Activated CD4-positive, alpha-beta T cell treated with anti-CD3 and anti-CD28 coated beads for 24 hours (primary cell): ENCODE measurements at regions not wholly inside any gene's neighbourhood (a gene's known extent, or its start where the extent isn't known, plus 50 kb on each side); places are given as distances from the start of the nearest gene placed in this dataset.

Experiments used
- DNase-seq, 2 donors: peaks; one replicate each; pipeline ENCODE4 v3.0.0-alpha.2; 2020; ENCODE audit warnings: low read depth in 2 of 2

DNA sequence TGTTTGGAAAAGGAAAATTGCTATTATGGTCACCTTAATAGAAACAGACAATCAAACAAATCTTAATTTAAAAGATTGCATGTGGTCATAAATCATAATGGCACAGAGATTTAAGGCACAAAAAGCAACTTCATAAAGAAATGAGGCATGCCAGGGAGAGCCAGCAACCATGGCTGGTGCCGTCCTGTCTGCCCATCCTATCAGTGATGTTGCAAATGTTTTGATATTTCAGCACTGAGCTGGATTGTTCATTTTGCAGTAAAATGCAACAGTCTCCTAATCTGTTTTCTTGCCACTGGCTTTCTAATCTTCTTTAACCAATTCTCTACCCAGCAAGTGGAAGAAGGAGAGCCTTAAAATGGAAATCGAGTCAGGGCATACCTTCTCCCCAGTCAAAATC, 249.8 kb downstream of the SAMD5 start:
- DNase-seq, result no peak

DNA sequence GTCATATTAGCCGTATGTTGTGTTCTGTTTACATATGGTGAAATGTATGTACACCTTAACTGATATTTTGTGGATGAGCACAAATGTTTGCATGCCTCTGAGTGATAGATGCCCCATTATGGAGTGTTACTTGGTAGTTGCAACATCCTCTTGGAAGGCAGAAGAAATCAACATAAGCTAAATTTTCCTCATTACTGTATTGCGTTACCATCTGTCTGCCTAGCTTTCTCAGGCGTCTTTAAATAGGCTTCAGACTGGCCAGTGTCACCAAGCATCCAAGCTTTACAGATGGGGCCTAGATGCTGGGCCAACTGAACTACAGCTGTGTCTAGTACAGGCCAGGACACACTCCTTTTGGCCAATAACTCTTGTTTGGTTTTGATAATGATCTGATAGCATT, 250.6 kb downstream of the SAMD5 start:
- DNase-seq, result no peak

DNA sequence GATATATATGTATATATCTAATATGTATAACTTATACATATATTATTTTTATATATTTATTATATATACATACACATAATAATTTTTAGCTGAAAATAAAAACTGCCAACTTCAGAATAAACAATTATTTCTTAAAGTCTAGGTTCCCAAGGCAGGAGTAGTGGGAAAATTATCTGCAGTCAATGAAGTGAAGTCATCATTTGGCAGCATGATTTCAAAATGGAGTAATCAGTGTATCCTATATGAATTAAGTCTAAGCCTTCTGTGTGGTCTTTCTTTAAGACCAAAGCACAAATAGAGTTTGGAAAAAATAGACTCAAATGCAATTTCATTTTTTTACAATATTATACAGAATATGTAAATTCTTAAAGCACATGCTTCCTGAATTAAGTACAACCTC, 251.0 kb downstream of the SAMD5 start:
- no peak for DNase-seq

DNA sequence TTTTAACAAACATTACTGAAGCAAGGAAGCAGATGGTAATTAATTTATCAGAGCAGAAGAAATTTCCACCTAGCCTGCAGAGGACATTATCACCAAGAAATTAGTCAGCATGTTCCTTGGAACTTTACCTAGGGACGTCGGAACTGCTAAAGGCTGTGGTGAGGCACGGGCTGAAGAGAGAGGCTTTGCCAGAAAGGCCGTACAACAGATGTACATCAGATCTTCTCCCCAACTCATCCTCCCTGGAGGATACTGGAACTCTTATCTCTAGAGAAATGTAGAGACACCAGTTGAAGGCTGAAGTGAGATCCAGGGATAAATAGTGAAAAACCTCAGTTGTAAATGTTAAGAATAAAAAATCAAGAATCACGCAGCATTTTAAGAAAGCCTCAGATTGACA, 257.1 kb downstream of the SAMD5 start:
- DNase-seq, result no peak

DNA sequence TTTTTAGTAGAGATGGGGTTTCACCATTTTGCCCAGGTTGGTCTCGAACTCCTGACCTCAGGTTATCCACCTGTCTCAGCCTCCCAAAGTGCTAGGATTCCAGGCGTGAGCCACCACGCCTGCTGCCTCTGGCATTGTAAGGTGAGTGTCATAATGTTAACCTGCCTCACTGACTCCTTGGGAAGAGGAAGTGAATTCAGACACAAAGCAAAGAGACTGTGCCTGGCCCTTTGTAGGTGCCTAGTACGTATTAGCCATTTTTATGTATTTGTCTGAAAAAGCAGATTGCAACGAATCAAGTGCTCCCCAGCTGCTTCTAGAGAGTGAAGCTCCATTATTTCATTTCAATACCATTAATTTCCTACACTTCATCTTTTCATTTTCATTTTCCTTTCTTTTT, 260.5 kb downstream of the SAMD5 start:
- DNase-seq, result no peak

DNA sequence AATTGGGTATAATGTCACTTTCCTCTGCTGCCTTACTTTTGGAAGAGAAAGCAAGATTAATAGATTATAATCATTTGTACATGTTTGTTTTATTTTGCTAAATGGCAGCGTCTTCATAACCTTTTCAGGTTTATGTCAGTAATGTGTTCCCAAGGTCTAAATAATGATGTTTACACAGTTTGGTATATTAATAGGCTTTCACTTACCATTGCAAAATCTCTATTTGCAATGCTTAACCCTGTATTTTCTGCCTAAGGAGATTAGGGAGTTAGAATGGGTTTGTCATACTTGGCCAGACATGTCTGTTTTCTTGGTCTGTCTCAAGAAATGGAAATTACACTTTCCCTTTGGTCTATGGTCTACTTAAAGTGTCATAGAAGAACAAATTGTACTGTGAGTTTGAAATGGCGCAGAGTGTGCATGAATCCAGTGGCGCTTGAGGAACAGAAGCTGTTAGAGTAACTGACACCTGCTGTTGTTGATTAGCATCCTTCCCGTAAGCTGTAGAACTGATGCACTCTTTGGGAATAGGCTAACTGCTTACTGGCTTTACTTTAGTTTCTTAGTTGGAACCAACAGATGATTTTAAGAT, 261.1 kb downstream of the SAMD5 start:
- DNase-seq, result no peak

DNA sequence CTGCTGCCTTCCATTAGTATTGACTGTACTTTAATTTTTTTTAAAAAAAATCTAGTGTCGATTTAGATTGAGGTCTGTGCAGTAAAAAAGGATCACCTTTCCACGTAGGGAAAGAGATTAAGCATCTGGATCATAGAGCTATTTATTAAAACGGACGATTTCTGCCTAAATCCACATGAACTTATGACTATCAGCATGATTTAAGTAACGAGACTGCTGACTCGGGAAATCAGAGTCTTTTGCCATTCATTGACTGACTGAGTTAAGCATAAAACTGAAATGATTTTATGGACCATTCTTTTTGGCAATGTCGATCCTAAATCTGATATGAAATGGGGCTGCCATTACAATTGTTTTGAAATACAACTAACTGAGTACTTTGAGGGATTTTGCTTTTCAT, 261.7 kb downstream of the SAMD5 start:
- no peak for DNase-seq

DNA sequence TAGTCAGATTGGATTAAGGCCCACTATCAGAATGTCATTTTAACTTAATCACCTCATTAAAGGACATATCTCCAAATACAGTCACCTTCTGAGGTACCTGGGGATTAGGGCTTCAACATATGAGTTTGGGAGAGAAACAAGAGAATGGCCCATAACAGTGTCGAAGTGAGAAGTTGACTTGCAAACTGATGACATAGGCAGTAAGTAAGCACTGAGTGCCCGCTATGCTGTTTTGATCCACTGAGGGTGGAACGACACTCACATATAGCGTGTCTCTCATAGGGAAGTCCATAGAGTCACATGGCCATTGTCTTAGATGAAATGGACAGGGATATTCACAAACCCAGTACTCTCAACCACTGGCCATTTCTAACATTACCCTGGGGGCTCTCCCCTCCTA, 264.2 kb downstream of the SAMD5 start:
- DNase-seq, result no peak

DNA sequence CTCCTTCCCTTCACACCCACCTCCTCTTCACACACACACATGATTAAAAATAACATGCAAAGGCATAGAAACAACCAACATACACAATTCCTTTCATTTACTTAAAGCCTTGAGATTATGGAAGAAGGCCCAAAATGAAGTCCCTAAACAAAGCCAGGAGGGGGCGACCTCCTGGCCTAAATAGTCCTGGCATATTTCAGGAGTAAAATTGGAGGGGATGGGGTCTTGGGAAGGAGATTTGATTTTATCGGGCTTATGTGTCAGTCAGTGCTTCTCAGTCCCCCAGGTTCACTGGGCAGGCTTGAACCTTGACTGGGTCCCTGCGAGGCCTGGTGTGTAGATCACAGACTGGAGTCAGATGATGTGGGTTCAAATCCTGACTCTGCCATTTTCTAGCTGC, 266.4 kb downstream of the SAMD5 start:
- no peak for DNase-seq

DNA sequence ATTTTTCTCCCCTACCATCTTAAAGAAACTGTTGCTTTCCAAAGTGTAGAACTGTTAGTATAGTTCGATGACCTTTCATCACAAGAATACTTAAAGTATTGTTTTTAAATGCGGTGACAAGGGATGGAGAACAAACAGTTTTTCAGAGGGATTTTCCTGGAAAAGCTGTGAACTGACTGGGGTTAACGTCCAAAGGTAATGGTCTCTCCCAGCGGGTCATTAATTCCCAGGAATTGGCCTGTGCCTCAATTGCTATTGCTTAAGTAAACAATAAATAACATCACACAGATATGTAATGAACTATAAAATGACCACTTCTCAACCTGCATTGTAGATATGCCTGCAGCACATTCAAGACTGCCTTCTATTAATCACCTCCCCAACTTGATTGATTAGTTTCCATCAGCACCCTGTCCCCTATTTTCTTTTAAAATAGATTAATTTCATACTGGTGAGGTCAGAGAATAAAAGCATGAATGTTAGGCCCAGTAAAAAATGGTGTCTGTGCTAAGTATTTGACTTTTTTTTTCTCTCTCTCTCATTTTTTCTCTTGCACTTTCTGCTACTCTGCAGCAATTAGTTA, 268.2 kb downstream of the SAMD5 start:
- no peak for DNase-seq

DNA sequence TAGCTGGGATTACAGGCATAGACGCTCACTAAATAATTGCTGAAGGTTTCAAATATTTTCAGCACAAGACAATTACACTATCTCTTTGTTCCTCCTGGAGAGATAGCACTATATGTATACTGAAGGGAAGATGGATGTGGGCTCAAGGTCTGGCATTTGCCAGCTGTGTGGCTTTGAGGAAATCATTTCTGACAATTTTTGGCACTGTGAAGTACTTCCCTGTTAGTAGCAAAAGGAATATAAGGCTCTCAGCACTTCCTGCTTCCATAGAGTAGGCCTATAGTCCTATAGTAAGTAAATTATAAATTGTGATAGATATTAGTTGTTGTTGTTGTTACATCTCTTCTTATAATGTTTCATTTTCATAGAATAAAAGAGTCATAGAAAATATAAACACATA, 271.1 kb downstream of the SAMD5 start:
- no peak for DNase-seq

DNA sequence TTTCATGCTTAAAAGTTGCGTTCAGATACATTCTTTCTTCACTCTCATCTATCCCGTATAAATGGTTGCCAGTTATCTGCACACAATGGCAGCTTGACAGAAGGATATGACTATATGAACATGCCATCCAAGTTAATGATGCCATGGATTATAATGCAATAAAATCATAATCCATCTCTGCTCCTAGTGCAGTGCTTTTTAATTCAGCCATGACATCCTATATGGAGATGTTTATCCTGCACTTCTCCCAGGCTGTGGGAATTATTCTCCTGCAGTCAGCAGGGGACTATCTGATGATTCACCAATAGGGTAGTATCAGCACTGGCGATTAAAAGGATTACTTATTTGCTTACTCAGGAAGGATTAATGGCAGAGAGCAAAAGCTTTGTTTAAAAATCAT, 273.8 kb downstream of the SAMD5 start:
- no peak for DNase-seq

DNA sequence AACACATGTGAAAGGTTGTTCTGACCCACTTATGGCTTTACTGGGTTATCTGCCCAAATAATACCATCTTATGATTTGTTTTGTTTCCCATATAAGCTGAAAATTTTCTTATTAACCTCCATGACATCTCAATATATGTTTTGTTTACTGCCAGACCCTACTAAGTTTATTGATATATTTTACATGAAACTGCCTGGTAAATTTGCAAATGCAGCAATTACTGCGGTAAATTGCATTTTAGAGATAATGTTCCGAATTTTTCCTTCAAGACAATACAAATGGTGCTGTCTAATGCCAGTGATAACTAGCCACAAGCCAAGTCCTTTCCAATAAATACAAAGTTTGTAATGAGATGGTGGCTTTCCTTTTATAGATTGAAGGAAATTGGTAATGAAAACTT, 275.9 kb downstream of the SAMD5 start:
- DNase-seq, result no peak

DNA sequence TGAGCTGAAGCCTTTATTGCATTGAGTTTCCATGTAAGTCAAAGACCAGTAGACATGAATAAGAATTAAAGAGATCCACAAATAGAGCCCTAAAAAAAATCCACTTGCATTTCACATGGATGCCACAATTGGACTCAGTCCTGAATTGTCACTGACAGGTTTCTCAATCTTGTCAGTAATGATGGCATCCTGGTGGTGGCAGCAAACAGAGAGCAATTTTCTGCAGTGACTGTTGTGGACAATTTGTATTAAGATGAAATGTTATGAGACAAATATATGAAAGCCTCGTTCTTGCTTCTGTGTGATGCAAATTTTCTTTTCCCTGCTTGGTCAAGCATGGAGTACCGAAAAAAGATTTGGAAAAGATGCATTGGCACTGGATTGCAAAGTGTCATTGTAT, 278.9 kb downstream of the SAMD5 start:
- DNase-seq, result no peak

DNA sequence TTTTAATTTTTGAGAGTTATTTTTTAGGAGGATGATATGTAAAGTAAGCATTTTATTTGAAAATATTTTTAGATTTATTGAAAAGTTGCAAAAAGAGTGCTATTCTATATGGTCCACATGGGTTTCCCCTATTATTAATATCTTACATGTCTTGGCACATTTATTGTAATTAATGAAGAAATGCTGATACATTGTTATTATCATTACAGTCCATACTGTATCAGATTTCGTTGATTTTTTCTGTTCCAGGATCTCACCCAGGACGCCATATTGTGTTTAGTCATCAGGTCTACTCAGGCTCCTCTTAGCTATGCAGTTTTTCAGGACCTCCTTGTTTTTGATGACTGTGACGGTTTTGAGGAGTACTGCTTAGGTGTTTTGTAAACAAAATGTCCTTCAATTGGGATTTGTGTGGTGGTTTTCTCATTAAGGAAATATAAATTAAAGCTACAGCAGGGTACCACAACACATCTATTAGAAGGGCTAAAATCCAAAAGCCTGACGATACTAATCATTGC, 281.0 kb downstream of the SAMD5 start:
- no peak for DNase-seq

DNA sequence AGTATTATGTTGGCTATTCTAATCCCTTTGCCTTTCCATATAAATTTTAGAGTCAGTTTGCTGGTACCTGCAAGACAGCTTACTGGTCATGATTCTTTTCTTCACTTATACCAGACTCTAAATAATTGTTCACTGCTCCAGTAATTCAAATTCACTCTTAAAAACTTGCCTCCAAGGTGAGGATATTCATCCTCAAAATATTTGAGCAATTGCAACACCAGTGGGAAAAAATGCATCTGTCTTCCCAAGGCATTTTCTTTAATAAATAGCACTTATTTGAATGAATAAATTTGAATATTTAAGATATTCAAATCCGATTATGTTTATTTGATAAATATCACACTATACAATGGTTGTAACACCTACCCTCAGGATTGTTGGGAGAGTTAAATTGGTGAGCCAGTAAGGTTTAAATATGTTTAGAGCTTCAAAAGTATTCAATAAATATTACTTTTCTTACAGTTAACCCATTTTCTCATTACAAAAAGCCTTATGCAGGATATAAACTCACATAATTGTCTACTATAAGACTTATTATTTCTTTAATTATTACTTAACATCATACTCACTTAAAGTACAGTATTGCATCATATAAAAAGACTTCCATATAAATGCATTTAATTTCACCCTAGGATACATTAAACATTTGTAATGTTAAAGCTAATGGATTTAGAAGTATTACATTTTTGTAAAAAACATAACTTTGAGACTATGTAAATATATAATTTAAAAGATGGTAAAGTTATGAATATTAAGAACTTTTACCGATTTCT, 285.6 kb downstream of the SAMD5 start:
- DNase-seq, result no peak

DNA sequence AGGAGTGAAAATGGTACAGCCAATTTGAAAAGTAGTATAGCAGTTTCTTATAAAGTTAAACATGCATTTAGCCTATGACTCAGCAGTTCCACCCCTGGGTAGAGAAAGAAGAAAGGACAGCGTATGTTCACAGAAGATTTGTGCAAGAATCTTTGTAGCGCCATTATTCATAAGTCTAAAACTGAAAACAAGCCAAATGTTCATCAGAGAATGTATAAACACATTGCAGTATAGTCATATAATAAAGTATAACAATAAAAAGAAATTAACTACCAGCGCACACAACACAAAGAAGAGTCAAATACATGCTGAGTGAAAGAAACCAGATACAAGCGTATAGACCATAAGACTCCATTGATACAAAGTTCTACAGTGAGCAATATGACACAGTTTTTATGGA, 294.0 kb downstream of the SAMD5 start:
- no peak for DNase-seq

DNA sequence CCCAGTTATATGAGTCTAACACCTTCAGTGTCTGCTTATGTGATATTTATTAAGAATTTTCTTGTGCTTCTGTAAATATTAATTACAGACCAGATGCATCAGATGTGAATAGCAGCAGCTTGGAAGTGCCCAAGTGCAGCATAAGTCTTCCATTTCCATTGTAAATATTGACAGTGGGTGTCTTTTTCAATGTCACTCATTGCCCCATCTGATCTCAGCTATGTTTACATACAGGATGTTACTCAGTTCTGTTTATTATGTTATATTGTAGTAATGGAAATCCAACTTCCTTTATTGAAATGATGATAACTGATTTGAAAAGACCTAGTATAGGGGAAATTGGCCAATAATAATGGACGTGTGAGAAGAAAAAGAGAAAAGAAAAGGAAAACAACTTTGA, 296.7 kb downstream of the SAMD5 start:
- DNase-seq, result no peak

DNA sequence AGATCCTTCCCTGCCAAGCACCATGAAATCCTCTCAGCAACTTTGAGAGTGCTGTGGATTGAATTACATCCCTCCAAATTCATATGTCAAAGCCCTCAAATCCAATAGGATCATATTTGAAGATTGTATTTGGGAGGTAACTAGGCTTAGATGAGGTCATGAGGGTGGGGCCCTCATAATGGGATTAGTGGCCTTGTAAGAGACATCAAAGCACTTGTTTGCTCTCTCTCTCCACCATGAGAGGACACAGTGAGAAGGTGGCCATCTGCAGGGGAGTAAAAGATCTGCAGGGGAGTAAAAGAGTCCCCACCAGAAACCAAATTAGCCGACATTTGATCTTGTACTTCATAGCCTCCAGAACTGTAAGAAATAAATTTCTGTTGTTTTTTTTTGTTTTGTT, 298.2 kb downstream of the SAMD5 start:
- DNase-seq, result no peak

DNA sequence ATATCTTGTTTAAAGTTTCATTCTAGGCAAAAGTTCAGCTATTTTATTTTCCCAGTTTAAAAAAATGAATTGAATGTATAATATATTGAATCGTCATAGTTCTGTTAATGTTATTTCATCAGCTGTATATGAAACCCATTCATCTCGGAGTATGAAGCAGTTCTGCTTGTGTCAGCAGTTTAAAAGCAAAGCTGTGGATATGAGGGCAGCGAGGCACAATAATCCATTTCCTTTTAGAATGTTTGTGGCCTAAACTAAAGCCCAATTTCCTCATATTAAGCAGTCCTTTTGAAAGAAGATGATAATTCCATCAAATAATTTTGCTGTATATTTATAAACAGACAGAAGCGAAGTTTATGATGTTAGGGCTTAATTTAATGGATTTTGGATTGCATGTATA, 300.1 kb downstream of the SAMD5 start:
- no peak for DNase-seq

DNA sequence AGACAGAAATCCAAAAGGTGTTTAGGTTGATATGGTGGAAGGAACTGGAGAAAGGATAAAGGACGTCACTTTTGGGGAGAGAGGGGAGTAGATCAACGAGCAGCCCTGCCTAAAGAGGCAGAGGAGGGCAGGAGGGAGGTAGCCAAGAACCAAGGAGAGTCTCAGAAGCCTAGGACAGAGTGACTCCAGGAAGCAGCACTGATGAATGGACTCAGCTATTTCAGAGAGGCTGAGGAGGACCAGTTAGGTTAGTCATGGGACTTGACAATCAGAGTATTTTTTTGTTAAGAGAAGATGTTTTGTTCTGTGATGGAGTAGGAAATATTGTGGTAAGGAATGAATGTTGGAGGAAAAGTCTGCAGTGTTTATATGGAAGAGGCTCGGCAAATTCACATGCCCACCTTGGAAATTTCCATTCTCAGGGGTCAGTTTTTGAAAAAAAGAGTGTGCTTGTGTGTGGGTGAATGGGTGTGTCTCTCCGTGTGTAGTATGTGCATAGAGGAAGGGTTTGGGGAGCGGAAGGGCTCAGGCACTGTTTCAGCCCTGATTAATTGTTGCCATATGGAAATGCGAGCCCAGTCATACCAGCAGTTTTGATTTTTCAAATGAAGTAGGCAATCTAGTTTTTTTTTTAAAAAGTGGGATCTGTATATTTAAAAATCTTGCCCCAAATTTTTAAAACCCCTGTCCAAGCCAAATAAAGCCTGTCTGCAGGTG, 303.6 kb downstream of the SAMD5 start:
- no peak for DNase-seq

DNA sequence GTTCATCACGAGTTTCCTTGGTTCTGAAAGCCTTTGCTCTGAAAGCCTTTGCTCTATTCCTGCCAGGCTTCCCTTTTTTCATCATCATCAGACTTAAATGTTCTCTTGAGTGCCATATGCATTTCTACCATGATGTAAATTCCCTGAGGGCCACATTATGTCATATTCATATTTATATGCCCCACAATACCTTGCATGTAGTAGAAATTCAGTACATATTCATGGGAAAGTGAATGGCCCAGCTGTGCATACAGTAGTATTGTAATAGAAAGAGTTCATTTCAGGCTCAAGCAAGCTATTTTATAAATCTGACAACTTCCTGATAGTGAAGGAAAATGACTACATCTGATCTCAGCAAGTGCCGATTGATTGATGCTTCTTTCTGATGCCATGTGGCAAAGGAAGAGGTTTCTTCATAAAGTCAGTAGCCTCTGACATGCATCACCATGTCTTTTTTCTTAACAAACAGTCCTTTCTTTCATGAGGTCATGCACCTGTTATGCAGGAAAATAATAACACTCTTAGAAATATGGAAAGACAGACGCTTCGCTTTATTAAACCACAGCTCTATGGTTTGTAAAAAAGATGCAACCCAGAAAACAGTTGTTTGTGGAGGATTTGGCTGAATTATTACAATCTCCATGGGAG, 308.7 kb downstream of the SAMD5 start:
- DNase-seq, result no peak
